ENCODE measurements at regions not wholly inside any gene's neighbourhood (a gene's known extent, or its start where the extent isn't known, plus 50 kb on each side); places are given as distances from the start of the nearest gene placed in this dataset.
A peak's percentile ranks its signal among the peaks of the same experiment; 100 is the strongest.

- H3K9me3 ChIP-seq (ENCODE audit: control insufficient read depth in 2 of 3, low read length in 3 of 3), result no peaks in the 10 kb centered on the region
- no peaks in the 10 kb centered on the region for H3K36me3 Mint-ChIP-seq
- ATAC-seq, result no peak
- peaks cover 0 to 9% (median 2%) of the 10 kb centered on the region in 11 donors for H3K9me3 Mint-ChIP-seq
- H3K27ac ChIP-seq (ENCODE audit: low read depth, low read length), result no peak overlapping the region
- intact Hi-C loops (cut with micrococcal nuclease), result no loop called here
- POLR2A ChIA-PET, result no interaction called here
- no peaks in the 10 kb centered on the region for H3K27me3 Mint-ChIP-seq
- no peaks in the 10 kb centered on the region for H3K27me3 ChIP-seq (ENCODE audit: control insufficient read depth in 2 of 2, insufficient read depth in 2 of 2, low read length in 2 of 2)
- CTCF ChIA-PET, result interaction anchor here (0.6 kb wide), 1 partner anchor 72 kb away, joined by 5 read pairs; no protein-coding TSS in a partner anchor
- no peak for DNase-seq
- H3K27ac Mint-ChIP-seq, result peak overlapping the region in 1 of 9 donors; percentile 23
- H3K4me3 ChIP-seq (ENCODE audit: low read length), result no peak overlapping the region
- H3K36me3 ChIP-seq (ENCODE audit: control insufficient read depth in 2 of 3, insufficient read depth in 3 of 3, low read length in 3 of 3), result no peaks in the 10 kb centered on the region
- no peaks in the 10 kb centered on the region for H3K4me1 ChIP-seq (ENCODE audit: control insufficient read depth in 2 of 2, insufficient read depth in 2 of 2, low read length in 2 of 2)
- no peak overlapping the region for H3K4me3 Mint-ChIP-seq
- H3K4me1 Mint-ChIP-seq, result no peaks in the 10 kb centered on the region
Observed at GRCh38 chr9:13962006-13962405, 351.9 kb downstream of the NFIB start.

GRCh38 chr9:13960011-13960765, 353.8 kb downstream of the NFIB start:
- H3K4me3 Mint-ChIP-seq, result no peak overlapping the region
- no peaks in the 10 kb centered on the region for H3K36me3 Mint-ChIP-seq
- peaks cover 0 to 9% (median 2%) of the 10 kb centered on the region in 11 donors for H3K9me3 Mint-ChIP-seq
- no peaks in the 10 kb centered on the region for H3K27me3 Mint-ChIP-seq
- no peak for ATAC-seq
- no peak overlapping the region for H3K27ac Mint-ChIP-seq
- ChIA-PET POLR2A (no interaction called here), CTCF (no interaction called here)
- no peaks in the 10 kb centered on the region for H3K4me1 Mint-ChIP-seq
- Histone ChIP-seq H3K27ac (ENCODE audit: low read depth, low read length) (no peak overlapping the region), H3K4me3 (ENCODE audit: low read length) (no peak overlapping the region), H3K27me3 (ENCODE audit: control insufficient read depth in 2 of 2, insufficient read depth in 2 of 2, low read length in 2 of 2) (no peaks in the 10 kb centered on the region), H3K9me3 (ENCODE audit: control insufficient read depth in 2 of 3, low read length in 3 of 3) (no peaks in the 10 kb centered on the region), H3K4me1 (ENCODE audit: control insufficient read depth in 2 of 2, insufficient read depth in 2 of 2, low read length in 2 of 2) (no peaks in the 10 kb centered on the region), H3K36me3 (ENCODE audit: control insufficient read depth in 2 of 3, insufficient read depth in 3 of 3, low read length in 3 of 3) (no peaks in the 10 kb centered on the region)
- intact Hi-C loops (cut with micrococcal nuclease), result no loop called here
- no peak for DNase-seq

- H3K4me1 Mint-ChIP-seq, result no peaks in the 10 kb centered on the region
- H3K4me3 Mint-ChIP-seq, result no peak overlapping the region
- Histone ChIP-seq H3K27ac (ENCODE audit: low read depth, low read length) (no peak overlapping the region), H3K4me3 (ENCODE audit: low read length) (no peak overlapping the region), H3K4me1 (ENCODE audit: control insufficient read depth in 2 of 2, insufficient read depth in 2 of 2, low read length in 2 of 2) (no peaks in the 10 kb centered on the region), H3K36me3 (ENCODE audit: control insufficient read depth in 2 of 3, insufficient read depth in 3 of 3, low read length in 3 of 3) (no peaks in the 10 kb centered on the region), H3K27me3 (ENCODE audit: control insufficient read depth in 2 of 2, insufficient read depth in 2 of 2, low read length in 2 of 2) (no peaks in the 10 kb centered on the region), H3K9me3 (ENCODE audit: control insufficient read depth in 2 of 3, low read length in 3 of 3) (no peaks in the 10 kb centered on the region)
- DNase-seq (no peak), ATAC-seq (no peak)
- POLR2A ChIA-PET, result no interaction called here
- no peaks in the 10 kb centered on the region for H3K27me3 Mint-ChIP-seq
- H3K27ac Mint-ChIP-seq, result no peak overlapping the region
- intact Hi-C loops (cut with micrococcal nuclease), result no loop called here
- CTCF ChIA-PET, result no interaction called here
- peaks cover 0 to 7% (median 2%) of the 10 kb centered on the region in 11 donors for H3K9me3 Mint-ChIP-seq
- no peaks in the 10 kb centered on the region for H3K36me3 Mint-ChIP-seq
Observed at GRCh38 chr9:13958672-13959071, 355.3 kb downstream of the NFIB start.

- ATAC-seq, result no peak
- H3K4me1 ChIP-seq (ENCODE audit: control insufficient read depth in 2 of 2, insufficient read depth in 2 of 2, low read length in 2 of 2), result no peaks in the 10 kb centered on the region
- H3K27ac Mint-ChIP-seq, result no peak overlapping the region
- no peaks in the 10 kb centered on the region for H3K4me1 Mint-ChIP-seq
- no peak overlapping the region for H3K27ac ChIP-seq (ENCODE audit: low read depth, low read length)
- H3K9me3 Mint-ChIP-seq, result peaks cover 0 to 10% (median under 1%) of the 10 kb centered on the region in 11 donors
- H3K36me3 Mint-ChIP-seq, result no peaks in the 10 kb centered on the region
- no peak for DNase-seq
- H3K27me3 Mint-ChIP-seq, result no peaks in the 10 kb centered on the region
- ChIA-PET CTCF (no interaction called here), POLR2A (no interaction called here)
- H3K4me3 Mint-ChIP-seq, result no peak overlapping the region
- no peaks in the 10 kb centered on the region for H3K36me3 ChIP-seq (ENCODE audit: control insufficient read depth in 2 of 3, insufficient read depth in 3 of 3, low read length in 3 of 3)
- no peak overlapping the region for H3K4me3 ChIP-seq (ENCODE audit: low read length)
- no peaks in the 10 kb centered on the region for H3K27me3 ChIP-seq (ENCODE audit: control insufficient read depth in 2 of 2, insufficient read depth in 2 of 2, low read length in 2 of 2)
- no peaks in the 10 kb centered on the region for H3K9me3 ChIP-seq (ENCODE audit: control insufficient read depth in 2 of 3, low read length in 3 of 3)
- intact Hi-C loops (cut with micrococcal nuclease), result no loop called here
Observed at GRCh38 chr9:13957089-13957488, 356.9 kb downstream of the NFIB start.

GRCh38 chr9:13956107-13956506, 357.8 kb downstream of the NFIB start:
- Mint-ChIP-seq H3K36me3 (no peaks in the 10 kb centered on the region), H3K27ac (no peak overlapping the region), H3K4me1 (no peaks in the 10 kb centered on the region), H3K27me3 (no peaks in the 10 kb centered on the region), H3K9me3 (peaks cover 0 to 10% (median 0%) of the 10 kb centered on the region in 11 donors), H3K4me3 (no peak overlapping the region)
- POLR2A ChIA-PET, result no interaction called here
- intact Hi-C loops (cut with micrococcal nuclease), result no loop called here
- DNase-seq, result no peak
- no peaks in the 10 kb centered on the region for H3K27me3 ChIP-seq (ENCODE audit: control insufficient read depth in 2 of 2, insufficient read depth in 2 of 2, low read length in 2 of 2)
- H3K4me1 ChIP-seq (ENCODE audit: control insufficient read depth in 2 of 2, insufficient read depth in 2 of 2, low read length in 2 of 2), result no peaks in the 10 kb centered on the region
- CTCF ChIA-PET, result no interaction called here
- no peak overlapping the region for H3K4me3 ChIP-seq (ENCODE audit: low read length)
- no peaks in the 10 kb centered on the region for H3K36me3 ChIP-seq (ENCODE audit: control insufficient read depth in 2 of 3, insufficient read depth in 3 of 3, low read length in 3 of 3)
- no peak for ATAC-seq
- no peak overlapping the region for H3K27ac ChIP-seq (ENCODE audit: low read depth, low read length)
- no peaks in the 10 kb centered on the region for H3K9me3 ChIP-seq (ENCODE audit: control insufficient read depth in 2 of 3, low read length in 3 of 3)

GRCh38 chr9:13952906-13953305, 361.0 kb downstream of the NFIB start:
- H3K4me3 ChIP-seq (ENCODE audit: low read length), result no peak overlapping the region
- no peaks in the 10 kb centered on the region for H3K4me1 Mint-ChIP-seq
- no peak overlapping the region for H3K27ac ChIP-seq (ENCODE audit: low read depth, low read length)
- no peaks in the 10 kb centered on the region for H3K9me3 ChIP-seq (ENCODE audit: control insufficient read depth in 2 of 3, low read length in 3 of 3)
- ATAC-seq (no peak), DNase-seq (no peak)
- no peaks in the 10 kb centered on the region for H3K36me3 ChIP-seq (ENCODE audit: control insufficient read depth in 2 of 3, insufficient read depth in 3 of 3, low read length in 3 of 3)
- H3K27ac Mint-ChIP-seq, result no peak overlapping the region
- H3K36me3 Mint-ChIP-seq, result no peaks in the 10 kb centered on the region
- POLR2A ChIA-PET, result no interaction called here
- CTCF ChIA-PET, result no interaction called here
- no peaks in the 10 kb centered on the region for H3K27me3 Mint-ChIP-seq
- intact Hi-C loops (cut with micrococcal nuclease), result no loop called here
- H3K27me3 ChIP-seq (ENCODE audit: control insufficient read depth in 2 of 2, insufficient read depth in 2 of 2, low read length in 2 of 2), result no peaks in the 10 kb centered on the region
- no peak overlapping the region for H3K4me3 Mint-ChIP-seq
- no peaks in the 10 kb centered on the region for H3K4me1 ChIP-seq (ENCODE audit: control insufficient read depth in 2 of 2, insufficient read depth in 2 of 2, low read length in 2 of 2)
- H3K9me3 Mint-ChIP-seq, result peaks cover 0 to 14% (median 1%) of the 10 kb centered on the region in 11 donors

- Histone ChIP-seq H3K27me3 (ENCODE audit: control insufficient read depth in 2 of 2, insufficient read depth in 2 of 2, low read length in 2 of 2) (no peaks in the 10 kb centered on the region), H3K27ac (ENCODE audit: low read depth, low read length) (no peak overlapping the region), H3K4me1 (ENCODE audit: control insufficient read depth in 2 of 2, insufficient read depth in 2 of 2, low read length in 2 of 2) (no peaks in the 10 kb centered on the region), H3K36me3 (ENCODE audit: control insufficient read depth in 2 of 3, insufficient read depth in 3 of 3, low read length in 3 of 3) (no peaks in the 10 kb centered on the region), H3K9me3 (ENCODE audit: control insufficient read depth in 2 of 3, low read length in 3 of 3) (no peaks in the 10 kb centered on the region), H3K4me3 (ENCODE audit: low read length) (no peak overlapping the region)
- ChIA-PET POLR2A (no interaction called here), CTCF (no interaction called here)
- H3K36me3 Mint-ChIP-seq, result no peaks in the 10 kb centered on the region
- no peaks in the 10 kb centered on the region for H3K27me3 Mint-ChIP-seq
- intact Hi-C loops (cut with micrococcal nuclease), result no loop called here
- no peak for ATAC-seq
- no peaks in the 10 kb centered on the region for H3K4me1 Mint-ChIP-seq
- DNase-seq, result no peak
- H3K4me3 Mint-ChIP-seq, result no peak overlapping the region
- no peak overlapping the region for H3K27ac Mint-ChIP-seq
- peaks cover 0 to 14% (median 0%) of the 10 kb centered on the region in 11 donors for H3K9me3 Mint-ChIP-seq
Observed at GRCh38 chr9:13948037-13948436, 365.9 kb downstream of the NFIB start.
